ENCODE measurements at regions not wholly inside any gene's neighbourhood (a gene's known extent, or its start where the extent isn't known, plus 50 kb on each side); places are given as distances from the start of the nearest gene placed in this dataset.

DNA sequence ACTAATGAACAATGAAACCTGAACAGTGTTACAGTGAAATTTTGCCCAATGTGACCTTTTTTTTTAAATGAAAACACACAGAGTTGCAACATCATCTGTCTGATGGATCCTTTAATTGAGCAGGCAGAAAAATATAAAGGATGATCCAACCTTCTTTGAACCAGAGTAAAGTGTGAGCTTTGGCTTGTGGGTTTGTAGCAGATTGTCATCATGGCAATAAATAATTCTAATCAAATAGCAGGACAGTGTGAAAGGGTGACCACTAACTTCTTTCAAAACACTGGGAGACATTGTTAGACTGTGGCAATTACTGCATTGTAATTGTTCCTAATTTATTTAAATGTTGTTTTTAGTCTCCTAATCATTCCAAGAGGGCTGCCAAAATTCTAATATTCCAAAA, 197.2 kb downstream of the CHD9NB start:
- Histone ChIP-seq H3K79me2 (ENCODE audit: insufficient read depth, low read length) (no peaks in the 10 kb centered on the region), H3K27ac (ENCODE audit: extremely low read length, insufficient read depth, low read length) (no peak overlapping the region), H3K27me3 (ENCODE audit: control insufficient read depth in 1 of 2, insufficient read depth in 2 of 2, low read length in 2 of 2) (no peaks in the 10 kb centered on the region), H2AFZ (ENCODE audit: low read length) (no peak overlapping the region), H4K20me1 (ENCODE audit: insufficient read depth, low read length) (no peaks in the 10 kb centered on the region), H3K36me3 (replicated peaks in 1 of 2; ENCODE audit: control insufficient read depth in 1 of 2, insufficient read depth in 2 of 2, low read length in 2 of 2) (no peaks in the 10 kb centered on the region), H3K4me3 (replicated peaks in 1 of 3; ENCODE audit: insufficient read depth in 1 of 3, low read depth in 2 of 3, low read length in 3 of 3) (no peak overlapping the region), H3K9ac (ENCODE audit: insufficient read depth, low read depth, low read length) (no peak overlapping the region), H3K4me2 (ENCODE audit: low read depth, low read length) (no peak overlapping the region), H3K4me1 (ENCODE audit: insufficient read depth, low read length) (no peaks in the 10 kb centered on the region), H3K9me3 (ENCODE audit: low read length) (peaks cover 22% of the 10 kb centered on the region)
- intact Hi-C loops (cut with micrococcal nuclease; ENCODE audit: unreplicated experiment) (no loop called here), in situ Hi-C loops (cut with HindIII; ENCODE audit: extremely low pct_ligation_motif_present, low pct_unique_long_range_greater_than_20kb) (loop anchor here (25.0 kb wide), 1 partner anchor 418 kb away; no protein-coding TSS in a partner anchor)
- DNase-seq (ENCODE audit: low spot score) = no peak
- no TSS peak for BruUV-seq (replicated peaks)
- ATAC-seq = no peak
- CTCF ChIA-PET (ENCODE audit: low intra/inter-chr PET ratio, low total read pairs) = no interaction called here
- TF ChIP-seq, protein P1, sequence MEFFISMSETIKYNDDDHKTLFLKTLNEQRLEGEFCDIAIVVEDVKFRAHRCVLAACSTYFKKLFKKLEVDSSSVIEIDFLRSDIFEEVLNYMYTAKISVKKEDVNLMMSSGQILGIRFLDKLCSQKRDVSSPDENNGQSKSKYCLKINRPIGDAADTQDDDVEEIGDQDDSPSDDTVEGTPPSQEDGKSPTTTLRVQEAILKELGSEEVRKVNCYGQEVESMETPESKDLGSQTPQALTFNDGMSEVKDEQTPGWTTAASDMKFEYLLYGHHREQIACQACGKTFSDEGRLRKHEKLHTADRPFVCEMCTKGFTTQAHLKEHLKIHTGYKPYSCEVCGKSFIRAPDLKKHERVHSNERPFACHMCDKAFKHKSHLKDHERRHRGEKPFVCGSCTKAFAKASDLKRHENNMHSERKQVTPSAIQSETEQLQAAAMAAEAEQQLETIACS (CRISPR knock-in tag; IDR thresholded peaks at IDR 0.05) = no peak
- TF ChIP-seq ZNF441 (CRISPR knock-in tag; IDR thresholded peaks at IDR 0.05; ENCODE audit: borderline replicate concordance) = no peak
- POLR2A ChIA-PET = no interaction called here
- no peak for FAIRE-seq

DNA sequence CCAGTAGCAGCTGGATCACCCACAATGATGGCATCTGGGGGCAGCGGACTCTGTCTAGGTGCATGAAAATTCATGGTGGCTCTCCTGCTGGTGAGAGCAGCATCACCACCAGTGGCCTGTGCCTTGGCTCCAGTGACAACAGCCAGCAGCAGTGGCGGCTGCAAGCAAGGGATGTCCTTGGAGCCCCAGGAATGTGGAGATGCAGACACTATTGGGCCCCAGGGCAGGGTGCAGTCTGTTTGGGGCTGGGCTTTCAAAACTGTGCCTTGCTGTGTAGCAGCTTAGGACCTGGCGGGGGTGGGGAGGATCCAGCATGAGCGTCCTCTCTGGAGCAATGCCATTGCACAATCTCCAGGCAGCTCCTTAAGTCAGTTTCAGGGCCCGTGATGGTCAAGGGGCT, 199.7 kb downstream of the CHD9NB start:
- Histone ChIP-seq H3K4me2 (ENCODE audit: low read depth, low read length) (no peak overlapping the region), H3K79me2 (ENCODE audit: insufficient read depth, low read length) (no peaks in the 10 kb centered on the region)
- CTCF ChIA-PET (ENCODE audit: low intra/inter-chr PET ratio, low total read pairs) = no interaction called here

More for the DNA sequence above, 199.7 kb downstream of the CHD9NB start:
- intact Hi-C loops (cut with micrococcal nuclease; ENCODE audit: unreplicated experiment) (no loop called here), in situ Hi-C loops (cut with HindIII; ENCODE audit: extremely low pct_ligation_motif_present, low pct_unique_long_range_greater_than_20kb) (loop anchor here (25.0 kb wide), 1 partner anchor 416 kb away; no protein-coding TSS in a partner anchor)
- Histone ChIP-seq H3K36me3 (replicated peaks in 1 of 2; ENCODE audit: control insufficient read depth in 1 of 2, insufficient read depth in 2 of 2, low read length in 2 of 2) (no peaks in the 10 kb centered on the region), H3K27me3 (ENCODE audit: control insufficient read depth in 1 of 2, insufficient read depth in 2 of 2, low read length in 2 of 2) (no peaks in the 10 kb centered on the region), H3K4me1 (ENCODE audit: insufficient read depth, low read length) (no peaks in the 10 kb centered on the region), H3K27ac (ENCODE audit: extremely low read length, insufficient read depth, low read length) (no peak overlapping the region), H2AFZ (ENCODE audit: low read length) (no peak overlapping the region), H4K20me1 (ENCODE audit: insufficient read depth, low read length) (no peaks in the 10 kb centered on the region), H3K9ac (ENCODE audit: insufficient read depth, low read depth, low read length) (no peak overlapping the region), H3K9me3 (ENCODE audit: low read length) (peaks cover 26% of the 10 kb centered on the region), H3K4me3 (replicated peaks in 1 of 3; ENCODE audit: insufficient read depth in 1 of 3, low read depth in 2 of 3, low read length in 3 of 3) (no peak overlapping the region)
- DNase-seq (ENCODE audit: low spot score) (no peak), FAIRE-seq (no peak), ATAC-seq (no peak; the same call in 2 of the 3 replicates)
- POLR2A ChIA-PET = no interaction called here
- TF ChIP-seq PHF21A (CRISPR knock-in tag; IDR thresholded peaks at IDR 0.05) (no peak), CEBPB (IDR thresholded peaks at IDR 0.05; ENCODE audit: borderline replicate concordance, low read depth, low read length) (0 out of 2 replicates have a peak, but pooled peaks have one; percentile 46)
- WGBS (ENCODE audit: low lambda C conversion rate) = 7% methylated on average over 3 of the region's 5 CpGs
- no TSS peak for BruUV-seq (replicated peaks)
